H1 (cell line): ENCODE measurements at regions not wholly inside any gene's neighbourhood (a gene's known extent, or its start where the extent isn't known, plus 50 kb on each side); places are given as distances from the start of the nearest gene placed in this dataset.

ENCODE experiments used
- ATF2 ChIP-seq: IDR thresholded peaks from 2 replicates; pipeline ENCODE4 v1.6.1; 2012; ENCODE audit warnings: low read length, inconsistent platforms
- ATF3 ChIP-seq: IDR thresholded peaks from 2 replicates; pipeline ENCODE4 v1.6.1; 2011; ENCODE audit warnings: low read depth, mild to moderate bottlenecking, low read length; ENCODE audit not compliant: insufficient read depth
- CEBPB ChIP-seq: IDR thresholded peaks from 2 replicates; pipeline ENCODE4 v1.6.1; 2012; ENCODE audit warnings: low read depth, low read length
- CTCF ChIP-seq, 3 experiments: IDR thresholded peaks; 1 replicate in 2 of 3; 2 replicates in 1 of 3; pipeline versions ENCODE4 v1.5.1 to v1.6.1; 2011; ENCODE audit warnings: low read length in 3 of 3, mild to moderate bottlenecking in 3 of 3, inconsistent platforms in 2 of 3, low read depth in 1 of 3, moderate library complexity in 1 of 3; ENCODE audit not compliant: insufficient read depth in 1 of 3; ENCODE audit errors: control extremely low read depth in 1 of 3
- EZH2 ChIP-seq: fragments of 200-600 bp; sonication (generic); IDR thresholded peaks from 2 replicates; pipeline ENCODE4 v1.7.1; 2012; ENCODE audit warnings: low read depth, mild to moderate bottlenecking, moderate library complexity, low read length, inconsistent platforms; ENCODE audit not compliant: severe bottlenecking
- FOSL1 ChIP-seq: IDR thresholded peaks from 2 replicates; pipeline ENCODE4 v1.6.1; 2011; ENCODE audit warnings: mild to moderate bottlenecking, low read depth, low read length, moderate library complexity; ENCODE audit not compliant: insufficient read depth
- JUN ChIP-seq: IDR thresholded peaks from 2 replicates; pipeline ENCODE4 v1.6.1; 2011; ENCODE audit warnings: low read depth, mild to moderate bottlenecking, improper control_type of control experiment, low read length
- POLR2AphosphoS5 ChIP-seq: IDR thresholded peaks from 2 replicates; pipeline ENCODE4 v1.6.1; 2011; ENCODE audit warnings: low read depth, low read length
- RFX5 ChIP-seq: IDR thresholded peaks from 2 replicates; pipeline ENCODE4 v1.6.1; 2011; ENCODE audit warnings: low read depth, low read length, improper control_type of control experiment, borderline replicate concordance
- TAF7 ChIP-seq: optimal IDR thresholded peaks from 2 replicates; pipeline ENCODE3; 2011; ENCODE audit warnings: low read depth, mild to moderate bottlenecking, inconsistent platforms, low read length, moderate library complexity, borderline replicate concordance
- TBP ChIP-seq: IDR thresholded peaks from 2 replicates; pipeline ENCODE4 v1.6.1; 2011; ENCODE audit warnings: low read depth, low read length, improper control_type of control experiment

- no peak for TF ChIP-seq ATF3
- TF ChIP-seq POLR2AphosphoS5: no peak
- TF ChIP-seq RFX5: no peak
- TF ChIP-seq CTCF (IDR thresholded peaks at IDR 0.05; ENCODE audit: control extremely low read depth in 1 of 3, insufficient read depth in 1 of 3, low read depth in 1 of 3, low read length in 3 of 3): no peak
- no peak for TF ChIP-seq EZH2
- no peak for TF ChIP-seq FOSL1
- TF ChIP-seq ATF2: no peak
- no peak for TF ChIP-seq CEBPB
- TF ChIP-seq TAF7: no peak
- no peak for TF ChIP-seq JUN
- no peak for TF ChIP-seq TBP
Measured at GRCh38 chr11:39037611-39038010, 2421.8 kb downstream of the LRRC4C start.
